ENCODE measurements at regions not wholly inside any gene's neighbourhood (a gene's known extent, or its start where the extent isn't known, plus 50 kb on each side); places are given as distances from the start of the nearest gene placed in this dataset.

GRCh38 chr16:35906440-35906839 lies 2447.0 kb downstream of the TP53TG3F start:
- Histone ChIP-seq H3K36me3 (ENCODE audit: insufficient read depth, low read length) (no peaks in the 10 kb centered on the region), H3K9ac (ENCODE audit: low read length) (no peak overlapping the region), H3K79me2 (ENCODE audit: insufficient read depth, low read length) (no peaks in the 10 kb centered on the region), H3K27me3 (ENCODE audit: insufficient read depth, low read length) (no peaks in the 10 kb centered on the region), H3K9me3 (ENCODE audit: low read length) (no peaks in the 10 kb centered on the region), H3K27ac (ENCODE audit: low read depth, low read length, poor library complexity, severe bottlenecking) (no peak overlapping the region), H3K9me2 (ENCODE audit: low read depth, low read length) (no peaks in the 10 kb centered on the region), H3K4me1 (ENCODE audit: insufficient read depth, low read length, severe bottlenecking) (peaks cover 8% of the 10 kb centered on the region), H3F3A (ENCODE audit: insufficient read depth, low read length) (no peaks in the 10 kb centered on the region), H4K20me1 (ENCODE audit: insufficient read depth, low read length) (no peaks in the 10 kb centered on the region), H3K4me2 (ENCODE audit: low read length) (no peak overlapping the region), H2AFZ (ENCODE audit: low read length) (no peak overlapping the region), H3K4me3 (ENCODE audit: low read depth, low read length, poor library complexity, severe bottlenecking) (no peak overlapping the region)
- TF ChIP-seq, protein P1, sequence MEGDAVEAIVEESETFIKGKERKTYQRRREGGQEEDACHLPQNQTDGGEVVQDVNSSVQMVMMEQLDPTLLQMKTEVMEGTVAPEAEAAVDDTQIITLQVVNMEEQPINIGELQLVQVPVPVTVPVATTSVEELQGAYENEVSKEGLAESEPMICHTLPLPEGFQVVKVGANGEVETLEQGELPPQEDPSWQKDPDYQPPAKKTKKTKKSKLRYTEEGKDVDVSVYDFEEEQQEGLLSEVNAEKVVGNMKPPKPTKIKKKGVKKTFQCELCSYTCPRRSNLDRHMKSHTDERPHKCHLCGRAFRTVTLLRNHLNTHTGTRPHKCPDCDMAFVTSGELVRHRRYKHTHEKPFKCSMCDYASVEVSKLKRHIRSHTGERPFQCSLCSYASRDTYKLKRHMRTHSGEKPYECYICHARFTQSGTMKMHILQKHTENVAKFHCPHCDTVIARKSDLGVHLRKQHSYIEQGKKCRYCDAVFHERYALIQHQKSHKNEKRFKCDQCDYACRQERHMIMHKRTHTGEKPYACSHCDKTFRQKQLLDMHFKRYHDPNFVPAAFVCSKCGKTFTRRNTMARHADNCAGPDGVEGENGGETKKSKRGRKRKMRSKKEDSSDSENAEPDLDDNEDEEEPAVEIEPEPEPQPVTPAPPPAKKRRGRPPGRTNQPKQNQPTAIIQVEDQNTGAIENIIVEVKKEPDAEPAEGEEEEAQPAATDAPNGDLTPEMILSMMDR (IDR thresholded peaks at IDR 0.05; ENCODE audit: low read length): no peak
- TF ChIP-seq EZH2 (IDR thresholded peaks at IDR 0.05; ENCODE audit: borderline replicate concordance, low read length): no peak

DNA sequence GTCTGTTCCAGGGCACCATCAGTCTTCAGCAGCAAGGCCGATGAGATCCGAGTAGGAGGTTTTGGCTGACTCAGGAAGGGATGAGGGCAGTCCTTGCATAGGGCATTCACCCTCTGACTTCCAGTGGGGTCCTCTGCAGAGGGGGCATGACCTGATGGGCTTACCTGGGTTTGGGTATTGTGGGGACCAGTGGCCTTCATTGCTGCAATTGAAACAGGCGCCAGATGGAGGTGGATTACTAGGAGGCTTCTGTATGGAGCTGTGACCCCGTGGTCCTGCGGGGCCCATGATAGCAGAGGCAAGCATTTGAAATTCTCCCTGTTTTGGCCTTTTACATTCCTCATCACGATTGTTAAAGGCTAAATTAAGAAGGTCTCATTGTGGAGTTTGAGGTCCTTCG lies 2448.7 kb downstream of the TP53TG3F start:
- no peaks in the 10 kb centered on the region for H3K36me3 ChIP-seq (ENCODE audit: insufficient read depth, low read length)

DNA sequence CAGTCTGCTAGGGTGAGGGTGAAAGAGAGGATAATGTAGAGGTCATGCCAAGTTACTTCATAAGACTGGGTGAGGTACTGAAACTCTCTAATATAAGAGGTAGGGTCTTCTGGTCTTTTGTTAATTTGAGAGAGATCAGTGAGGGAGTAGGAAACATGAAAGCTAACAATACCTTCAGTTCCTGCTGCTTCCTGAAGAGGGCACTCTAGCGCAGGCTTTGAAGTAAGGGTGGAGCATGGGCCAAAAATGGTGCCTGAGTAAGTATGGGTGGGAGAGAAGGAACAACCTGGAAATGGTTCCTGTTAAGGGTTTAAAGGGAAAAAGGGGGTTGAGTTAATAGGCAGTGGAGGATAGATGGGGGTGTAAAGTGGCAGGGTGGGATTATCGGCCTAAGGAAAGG lies 2449.5 kb downstream of the TP53TG3F start:
- no peaks in the 10 kb centered on the region for H3K36me3 ChIP-seq (ENCODE audit: insufficient read depth, low read length)
- H3K27ac ChIP-seq (ENCODE audit: low read depth, low read length, poor library complexity, severe bottlenecking): no peak overlapping the region
- peaks cover 8% of the 10 kb centered on the region for H3K4me1 ChIP-seq (ENCODE audit: insufficient read depth, low read length, severe bottlenecking)
- H3K79me2 ChIP-seq (ENCODE audit: insufficient read depth, low read length): no peaks in the 10 kb centered on the region
- no peak for TF ChIP-seq EZH2 (IDR thresholded peaks at IDR 0.05; ENCODE audit: borderline replicate concordance, low read length)
- TF ChIP-seq, protein P1 (IDR thresholded peaks at IDR 0.05; ENCODE audit: low read length): peak; percentile 91
- no peak overlapping the region for H2AFZ ChIP-seq (ENCODE audit: low read length)
- H3F3A ChIP-seq (ENCODE audit: insufficient read depth, low read length): no peaks in the 10 kb centered on the region
- H3K27me3 ChIP-seq (ENCODE audit: insufficient read depth, low read length): no peaks in the 10 kb centered on the region
- no peak overlapping the region for H3K4me2 ChIP-seq (ENCODE audit: low read length)
- no peaks in the 10 kb centered on the region for H3K9me3 ChIP-seq (ENCODE audit: low read length)
- H3K9me2 ChIP-seq (ENCODE audit: low read depth, low read length): no peaks in the 10 kb centered on the region
- no peaks in the 10 kb centered on the region for H4K20me1 ChIP-seq (ENCODE audit: insufficient read depth, low read length)
- no peak overlapping the region for H3K9ac ChIP-seq (ENCODE audit: low read length)
- no peak overlapping the region for H3K4me3 ChIP-seq (ENCODE audit: low read depth, low read length, poor library complexity, severe bottlenecking)

More for the DNA sequence above, 2448.7 kb downstream of the TP53TG3F start:
- Histone ChIP-seq H3K4me1 (ENCODE audit: insufficient read depth, low read length, severe bottlenecking) (peaks cover 8% of the 10 kb centered on the region), H4K20me1 (ENCODE audit: insufficient read depth, low read length) (no peaks in the 10 kb centered on the region), H3F3A (ENCODE audit: insufficient read depth, low read length) (no peaks in the 10 kb centered on the region), H3K27me3 (ENCODE audit: insufficient read depth, low read length) (no peaks in the 10 kb centered on the region), H3K4me2 (ENCODE audit: low read length) (no peak overlapping the region), H3K9me2 (ENCODE audit: low read depth, low read length) (no peaks in the 10 kb centered on the region), H2AFZ (ENCODE audit: low read length) (no peak overlapping the region), H3K79me2 (ENCODE audit: insufficient read depth, low read length) (no peaks in the 10 kb centered on the region), H3K9me3 (ENCODE audit: low read length) (no peaks in the 10 kb centered on the region), H3K4me3 (ENCODE audit: low read depth, low read length, poor library complexity, severe bottlenecking) (no peak overlapping the region), H3K9ac (ENCODE audit: low read length) (no peak overlapping the region), H3K27ac (ENCODE audit: low read depth, low read length, poor library complexity, severe bottlenecking) (no peak overlapping the region)
- TF ChIP-seq, protein P1 (IDR thresholded peaks at IDR 0.05; ENCODE audit: low read length): no peak
- no peak for TF ChIP-seq EZH2 (IDR thresholded peaks at IDR 0.05; ENCODE audit: borderline replicate concordance, low read length)

Data from OCI-LY1 (cell line).